Astrocyte of the hippocampus (primary cell): ENCODE measurements at regions not wholly inside any gene's neighbourhood (a gene's known extent, or its start where the extent isn't known, plus 50 kb on each side); places are given as distances from the start of the nearest gene placed in this dataset.
A peak's percentile ranks its signal among the peaks of the same experiment; 100 is the strongest.

Source experiments
- DNase-seq: peaks from one replicate; pipeline ENCODE4 v3.0.0; 2011; ENCODE audit warnings: low read depth, low spot score

- DNase-seq: no peak
These were observed 514.9 kb downstream of the RASEF start for GRCh38 chr9:82547995-82548394.

- DNase-seq: no peak
These were observed 513.6 kb downstream of the RASEF start for GRCh38 chr9:82549174-82549821.

GRCh38 chr9:82552784-82553183 is 510.2 kb downstream of the RASEF start:
- no peak for DNase-seq

- DNase-seq: no peak
These were observed 509.1 kb downstream of the RASEF start for GRCh38 chr9:82553654-82554366.

GRCh38 chr9:82554381-82554780 is 508.6 kb downstream of the RASEF start:
- no peak for DNase-seq

GRCh38 chr9:82555031-82555430 is 507.9 kb downstream of the RASEF start:
- DNase-seq: no peak

- peak; percentile 49 for DNase-seq
These were observed 507.4 kb downstream of the RASEF start for GRCh38 chr9:82555431-82556051.

GRCh38 chr9:82558346-82558745 is 504.6 kb downstream of the RASEF start:
- no peak for DNase-seq

GRCh38 chr9:82558855-82559630 is 503.9 kb downstream of the RASEF start:
- peak; percentile 40 for DNase-seq

- no peak for DNase-seq
These were observed 502.9 kb downstream of the RASEF start for GRCh38 chr9:82560036-82560435.

GRCh38 chr9:82560457-82560904 is 502.5 kb downstream of the RASEF start:
- DNase-seq: no peak

GRCh38 chr9:82563094-82563493 is 499.8 kb downstream of the RASEF start:
- no peak for DNase-seq

- DNase-seq: no peak
These were observed 499.1 kb downstream of the RASEF start for GRCh38 chr9:82563841-82564240.

GRCh38 chr9:82565188-82565969 is 497.6 kb downstream of the RASEF start:
- no peak for DNase-seq

- no peak for DNase-seq
These were observed 495.0 kb downstream of the RASEF start for GRCh38 chr9:82567953-82568352.

- no peak for DNase-seq
These were observed 492.7 kb downstream of the RASEF start for GRCh38 chr9:82570226-82570625.

GRCh38 chr9:82571540-82571939 is 491.4 kb downstream of the RASEF start:
- DNase-seq: no peak

GRCh38 chr9:82572146-82572545 is 490.8 kb downstream of the RASEF start:
- DNase-seq: no peak

GRCh38 chr9:82574911-82575310 is 488.0 kb downstream of the RASEF start:
- DNase-seq: no peak

- DNase-seq: no peak
These were observed 482.0 kb downstream of the RASEF start for GRCh38 chr9:82580921-82581320.

GRCh38 chr9:82581516-82581915 is 481.4 kb downstream of the RASEF start:
- no peak for DNase-seq
